ENCODE measurements at regions not wholly inside any gene's neighbourhood (a gene's known extent, or its start where the extent isn't known, plus 50 kb on each side); places are given as distances from the start of the nearest gene placed in this dataset.

- DNase-seq (ENCODE audit: low spot score): no peak
Measured at GRCh38 chr18:47480166-47480565, 228.7 kb upstream of the SKOR2 start.

DNA sequence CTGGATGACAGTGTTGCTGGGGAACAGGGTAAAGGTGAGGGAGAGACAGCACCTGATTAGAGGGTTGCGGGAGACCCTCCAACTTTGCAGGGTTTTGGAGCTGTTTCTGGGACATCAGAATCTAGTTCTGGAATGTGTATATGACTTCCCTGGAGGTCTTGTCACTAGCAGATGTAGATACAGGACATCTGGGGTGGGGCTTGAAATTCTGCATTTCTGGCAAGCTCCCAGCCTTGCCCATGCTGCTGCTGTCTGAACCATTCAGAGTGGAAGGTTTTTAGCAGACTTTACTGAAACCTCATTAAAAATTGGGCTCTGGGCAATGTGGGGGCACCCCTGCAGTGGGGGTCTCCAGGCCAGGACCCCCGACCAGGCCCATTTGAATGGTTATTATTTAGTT lies 220.3 kb upstream of the SKOR2 start:
- no peak for DNase-seq (ENCODE audit: low spot score)

DNA sequence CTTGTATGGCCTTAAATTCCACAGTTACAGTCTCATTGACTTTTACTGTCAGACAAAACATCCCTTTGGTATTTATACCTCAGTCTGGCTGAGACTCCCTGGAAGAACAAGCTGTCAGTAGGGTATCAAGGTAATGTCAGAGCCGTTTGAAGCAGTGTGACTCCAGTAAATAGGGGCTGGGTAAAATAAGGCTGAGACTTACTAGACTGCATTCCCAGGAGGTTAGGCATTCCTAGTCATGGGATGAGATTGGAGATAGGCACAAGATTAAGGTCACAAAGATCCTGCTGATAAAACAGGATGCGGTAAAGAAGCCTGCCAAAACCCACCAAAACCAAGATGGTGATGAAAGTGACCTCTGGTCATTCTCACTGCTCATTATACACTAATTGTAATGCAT lies 219.5 kb upstream of the SKOR2 start:
- no peak for DNase-seq (ENCODE audit: low spot score)

- no peak for DNase-seq (ENCODE audit: low spot score)
Measured at GRCh38 chr18:47469576-47469975, 218.1 kb upstream of the SKOR2 start.

DNA sequence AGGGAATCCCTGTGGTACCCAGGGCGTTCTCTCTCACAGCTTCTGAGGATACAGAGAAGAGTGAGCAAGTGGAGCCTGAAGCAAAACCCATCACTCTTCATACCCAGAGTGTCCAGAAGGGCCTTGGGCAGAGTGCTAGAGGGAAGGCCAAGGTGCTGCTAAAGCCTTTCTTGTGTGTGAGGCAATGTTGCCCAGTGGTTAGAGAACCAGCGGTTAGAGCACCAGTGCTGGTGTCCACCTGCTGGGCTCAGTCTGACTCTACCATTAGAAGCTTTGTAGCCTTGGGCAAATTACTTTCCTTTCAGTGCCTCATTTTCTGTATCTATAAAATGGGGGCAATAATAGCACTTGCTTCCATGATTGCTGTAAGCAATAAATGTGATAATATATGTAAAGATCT lies 210.5 kb upstream of the SKOR2 start:
- no peak for DNase-seq (ENCODE audit: low spot score)

GRCh38 chr18:47461406-47461948 lies 210.0 kb upstream of the SKOR2 start:
- no peak for DNase-seq (ENCODE audit: low spot score)

DNA sequence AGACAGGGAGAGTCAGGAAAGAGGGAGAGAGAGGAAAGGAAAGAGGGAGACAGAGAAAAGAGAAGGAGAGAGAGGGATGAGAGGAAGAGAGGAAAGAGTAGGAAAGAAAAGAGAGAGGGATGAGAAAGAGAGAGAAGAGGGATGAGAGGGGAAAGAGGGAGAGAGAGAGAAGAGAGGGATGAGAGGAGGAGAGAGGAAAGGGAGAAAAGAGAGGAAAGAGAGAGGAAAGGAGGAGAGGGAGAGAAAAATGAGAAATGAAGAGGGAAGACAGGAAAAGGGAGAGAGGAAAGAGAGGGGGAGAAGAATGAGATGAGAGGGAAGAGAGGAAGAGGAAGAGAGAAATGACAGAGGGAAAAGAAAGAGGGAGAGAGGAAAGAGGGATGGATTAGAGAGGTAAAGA lies 207.0 kb upstream of the SKOR2 start:
- DNase-seq (ENCODE audit: low spot score): no peak

GRCh38 chr18:47457614-47458013 lies 206.2 kb upstream of the SKOR2 start:
- no peak for DNase-seq (ENCODE audit: low spot score)

DNA sequence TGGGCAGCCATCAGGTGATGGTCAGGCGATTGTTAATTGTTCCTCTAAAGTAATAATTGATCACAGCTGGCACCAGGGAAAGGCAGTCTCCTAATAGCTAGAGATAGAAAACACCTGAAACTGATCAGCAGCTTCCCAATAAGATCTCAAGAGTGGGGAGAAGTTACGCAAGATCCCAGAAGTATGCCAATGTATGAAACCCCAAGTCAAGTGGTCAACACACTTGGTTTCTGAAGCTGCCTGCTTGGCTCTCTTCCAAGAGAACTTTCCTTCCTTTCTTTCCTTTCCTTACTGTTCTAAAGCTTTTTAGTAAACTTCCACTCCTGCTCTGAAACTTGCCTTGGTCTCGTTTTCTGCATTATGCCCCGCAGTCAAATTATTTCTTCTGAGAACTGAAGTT lies 201.6 kb upstream of the SKOR2 start:
- no peak for DNase-seq (ENCODE audit: low spot score)

- DNase-seq (ENCODE audit: low spot score): no peak
Measured at GRCh38 chr18:47448956-47449355, 197.5 kb upstream of the SKOR2 start.

- no peak for DNase-seq (ENCODE audit: low spot score)
Measured at GRCh38 chr18:47441914-47442313, 190.5 kb upstream of the SKOR2 start.

DNA sequence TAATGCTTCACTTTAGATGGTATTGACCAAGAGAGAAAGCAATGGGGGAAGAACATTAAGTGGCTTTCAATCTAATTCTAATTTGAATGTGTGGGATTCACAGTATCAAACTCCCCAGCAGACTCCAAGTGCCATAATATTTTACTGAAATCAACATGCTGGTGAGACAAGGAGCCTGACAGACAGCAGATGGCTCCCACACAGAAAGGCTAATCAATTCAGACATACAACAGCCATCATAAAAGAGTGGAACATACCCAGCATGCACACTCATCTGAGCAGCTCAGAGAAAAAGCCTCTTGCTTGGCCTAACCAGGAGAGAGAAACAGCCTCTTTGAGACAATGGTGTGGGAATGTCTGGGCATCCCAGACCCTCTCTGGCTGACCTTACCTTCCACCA lies 186.5 kb upstream of the SKOR2 start:
- DNase-seq (ENCODE audit: low spot score): no peak

DNA sequence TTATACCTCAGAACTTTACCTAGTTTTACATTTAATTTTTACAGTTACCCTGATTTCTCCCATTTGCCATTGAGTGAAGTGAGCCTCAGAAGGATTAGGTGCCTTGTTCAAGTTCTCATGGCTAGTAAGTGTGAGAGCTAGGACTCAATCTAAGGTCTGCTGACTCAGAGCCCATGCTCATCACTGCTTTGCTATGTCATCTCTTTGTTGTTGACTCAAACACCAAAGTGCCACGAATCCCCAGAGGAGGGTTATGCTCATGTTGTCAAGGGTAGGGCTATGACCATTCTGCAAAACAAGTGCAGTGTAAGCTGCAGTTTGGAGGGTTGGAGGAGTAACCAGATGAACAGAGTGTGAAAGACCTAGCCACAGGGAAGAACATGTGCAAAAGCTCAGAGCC lies 185.4 kb upstream of the SKOR2 start:
- DNase-seq (ENCODE audit: low spot score): no peak

- no peak for DNase-seq (ENCODE audit: low spot score)
Measured at GRCh38 chr18:47434214-47434746, 182.8 kb upstream of the SKOR2 start.

DNA sequence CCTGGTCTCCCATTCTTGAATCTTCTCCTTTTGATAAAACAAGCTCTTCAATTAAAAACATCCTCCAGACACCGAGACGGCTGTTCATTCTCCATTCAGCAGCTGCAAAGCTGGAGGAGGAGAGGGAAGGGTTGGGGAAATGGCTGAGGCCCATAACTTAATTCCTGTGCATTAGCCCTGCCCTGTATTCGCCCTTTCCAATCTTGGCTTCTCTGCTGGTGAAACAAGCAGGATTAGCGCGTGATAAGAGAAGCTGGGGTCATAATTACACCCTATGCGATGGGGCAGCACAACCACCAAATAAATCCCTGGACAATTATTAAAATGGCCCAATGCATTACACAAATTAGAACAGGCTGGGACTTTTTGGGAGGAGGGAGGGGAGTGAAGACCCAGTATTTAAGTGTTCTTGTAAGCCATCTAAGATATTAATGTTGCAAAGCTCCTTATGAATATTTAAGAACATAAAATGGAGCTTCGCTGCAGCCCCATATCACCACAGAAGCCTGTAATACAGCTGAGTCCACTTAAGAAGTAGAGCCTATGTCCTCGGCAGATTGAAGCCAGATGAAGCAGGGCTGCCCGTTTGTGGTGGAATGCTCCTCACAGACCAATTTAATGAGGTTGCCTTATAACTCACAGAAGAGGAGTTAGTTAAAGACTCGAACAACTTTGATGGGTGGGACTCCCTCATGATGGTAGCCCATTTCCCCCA lies 176.6 kb upstream of the SKOR2 start:
- DNase-seq (ENCODE audit: low spot score): peak; percentile 83

DNA sequence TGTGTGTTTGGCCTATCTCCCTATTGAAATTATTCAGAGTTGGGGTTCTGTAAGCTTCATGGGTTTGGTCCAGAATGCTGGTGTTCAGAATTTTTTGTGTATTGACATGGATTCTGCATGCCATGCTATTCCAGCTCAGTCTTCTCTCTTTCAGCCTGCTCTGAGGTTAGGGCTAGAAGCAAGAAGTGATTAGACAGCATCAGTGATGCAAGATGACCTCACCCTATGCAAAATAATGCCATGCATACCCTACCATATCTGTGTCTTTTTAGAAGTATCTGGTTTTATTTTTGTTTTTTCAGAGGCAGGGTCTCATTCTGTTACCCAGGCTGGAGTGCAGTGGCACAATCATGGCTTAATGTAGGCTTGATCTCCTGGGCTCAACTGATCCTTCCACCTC lies 175.6 kb upstream of the SKOR2 start:
- no peak for DNase-seq (ENCODE audit: low spot score)

DNA sequence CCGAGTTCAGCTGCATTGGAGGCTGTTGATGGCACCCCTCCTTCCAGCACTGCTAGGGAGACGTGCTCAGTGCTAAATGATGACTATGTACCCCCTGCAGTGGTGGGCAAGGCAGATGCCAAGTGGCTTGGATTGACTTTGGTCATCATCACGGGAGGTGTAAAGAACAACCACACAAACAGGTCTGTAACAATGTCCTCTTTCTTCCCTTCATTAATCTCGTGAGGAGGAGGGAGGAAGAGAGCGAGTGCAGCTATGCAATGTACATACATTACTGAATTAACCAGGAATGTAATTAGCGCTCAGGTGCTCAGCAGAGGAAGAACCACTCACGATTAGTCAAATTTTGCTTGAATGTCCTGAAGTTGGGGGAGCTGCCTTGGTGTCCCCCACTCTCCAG lies 173.9 kb upstream of the SKOR2 start:
- no peak for DNase-seq (ENCODE audit: low spot score)

GRCh38 chr18:47422524-47422923 lies 171.1 kb upstream of the SKOR2 start:
- DNase-seq (ENCODE audit: low spot score): no peak

DNA sequence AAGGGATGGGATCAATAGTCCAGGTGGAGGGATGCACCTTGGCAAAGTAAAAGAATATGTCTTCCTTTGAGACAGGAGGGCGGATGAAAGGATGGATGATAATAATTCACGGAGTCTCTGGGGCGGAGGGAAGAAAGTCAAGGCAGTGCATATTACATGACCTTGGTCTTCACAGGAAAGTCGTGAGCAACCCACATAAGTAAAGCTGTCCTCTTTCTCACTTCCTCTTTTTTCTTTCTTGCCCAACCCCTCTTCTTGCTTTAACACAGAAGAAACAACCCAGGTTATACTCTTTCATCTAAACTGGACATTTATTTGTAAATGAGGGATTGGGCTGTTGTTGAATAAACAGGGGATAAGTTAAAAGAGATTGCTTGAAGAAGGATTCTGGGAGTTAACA lies 168.7 kb upstream of the SKOR2 start:
- no peak for DNase-seq (ENCODE audit: low spot score)

DNA sequence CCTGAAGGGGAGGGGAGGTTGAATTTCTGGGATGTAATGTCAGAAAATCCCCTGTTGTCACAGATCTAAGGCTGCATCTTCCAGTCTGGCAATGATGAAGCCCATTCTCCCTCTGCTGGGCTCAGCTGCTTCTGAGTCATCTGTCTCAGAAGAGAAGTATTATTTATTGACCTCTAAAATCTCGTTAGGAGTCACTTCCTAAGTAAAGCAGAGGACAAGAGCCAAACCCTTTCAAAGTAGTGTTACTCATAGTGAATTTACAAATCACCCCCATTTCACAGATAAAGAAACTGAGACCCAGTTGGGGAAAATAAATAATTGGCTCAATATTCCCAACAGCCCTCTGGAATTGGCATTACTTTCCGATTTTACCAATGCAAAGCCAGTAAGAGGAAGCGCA lies 167.3 kb upstream of the SKOR2 start:
- peak; percentile 82 for DNase-seq (ENCODE audit: low spot score)

DNA sequence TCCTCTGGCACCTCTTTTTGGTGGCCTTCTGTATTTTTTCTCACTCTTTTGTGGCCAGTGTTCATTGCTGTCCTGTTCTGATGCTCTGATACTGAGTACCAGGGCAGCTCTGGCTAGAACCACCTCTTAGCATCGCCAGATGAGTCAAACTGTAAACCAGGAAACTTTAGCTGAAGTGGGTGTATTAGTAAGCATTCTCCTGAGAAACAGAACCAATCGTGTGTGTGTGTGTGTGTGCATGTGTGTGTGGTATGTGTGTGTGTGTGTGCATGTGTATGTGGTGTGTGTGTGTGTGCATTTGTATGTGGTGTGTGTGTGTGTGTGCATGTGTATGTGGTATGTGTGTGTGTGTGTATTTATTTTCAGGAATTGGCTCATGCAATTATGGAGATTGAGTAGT lies 166.3 kb upstream of the SKOR2 start:
- DNase-seq (ENCODE audit: low spot score): no peak

DNA sequence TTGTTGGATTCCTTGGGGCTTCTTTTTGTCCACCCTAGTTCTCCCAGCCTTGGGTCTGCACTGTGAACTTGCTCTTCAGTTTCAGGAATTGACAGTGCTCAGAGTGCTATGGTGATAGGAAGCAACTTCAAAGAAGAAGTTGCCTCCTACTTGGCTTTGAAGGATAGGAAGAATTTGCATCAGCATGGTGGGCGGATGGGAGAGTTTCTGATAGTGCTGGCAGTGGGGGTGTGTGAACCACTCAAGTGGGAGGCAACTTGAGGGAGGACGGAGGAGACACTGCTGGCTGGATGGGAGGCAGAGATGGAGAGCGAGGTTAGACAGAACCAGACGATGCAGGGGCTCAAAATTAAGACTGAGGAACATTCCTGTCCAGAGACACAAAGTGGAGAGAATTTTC lies 164.4 kb upstream of the SKOR2 start:
- no peak for DNase-seq (ENCODE audit: low spot score)

- peak; percentile 41 for DNase-seq (ENCODE audit: low spot score)
Measured at GRCh38 chr18:47413327-47413726, 161.9 kb upstream of the SKOR2 start.

- no peak for DNase-seq (ENCODE audit: low spot score)
Measured at GRCh38 chr18:47412924-47413323, 161.5 kb upstream of the SKOR2 start.
